ENCODE measurements at regions not wholly inside any gene's neighbourhood (a gene's known extent, or its start where the extent isn't known, plus 50 kb on each side); places are given as distances from the start of the nearest gene placed in this dataset.

GRCh38 chr2:136534811-136535210 lies 230.5 kb upstream of the THSD7B start:
- H3K9me2 ChIP-seq (ENCODE audit: low read depth, low read length) = no peaks in the 10 kb centered on the region

DNA sequence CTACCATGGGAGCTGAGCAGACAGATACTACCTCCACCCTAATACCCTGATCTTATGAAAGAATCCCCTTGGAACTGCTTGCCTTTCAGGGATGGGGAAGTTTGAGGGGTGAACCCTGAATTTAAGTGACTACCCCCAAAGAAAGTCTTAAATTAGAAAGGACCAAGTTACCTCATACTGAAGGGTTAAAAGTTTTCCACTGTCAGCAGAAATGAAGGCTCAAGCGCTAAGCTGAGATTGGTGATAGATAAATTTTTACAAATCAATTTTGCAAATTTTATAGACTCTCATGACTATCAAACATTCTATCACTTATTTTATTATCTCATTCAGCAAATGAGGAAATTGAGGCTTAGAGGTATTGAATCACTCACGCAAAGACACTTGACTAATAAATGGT lies 233.2 kb upstream of the THSD7B start:
- Histone ChIP-seq H4K20me1 (ENCODE audit: insufficient read depth, low read length) (no peaks in the 10 kb centered on the region), H2AFZ (ENCODE audit: low read length) (no peak overlapping the region), H3K4me3 (ENCODE audit: low read depth, low read length, poor library complexity, severe bottlenecking) (no peak overlapping the region), H3K9me3 (ENCODE audit: low read length) (no peaks in the 10 kb centered on the region), H3K9ac (ENCODE audit: low read length) (no peak overlapping the region), H3K27me3 (ENCODE audit: insufficient read depth, low read length) (no peaks in the 10 kb centered on the region), H3K4me1 (ENCODE audit: insufficient read depth, low read length, severe bottlenecking) (no peaks in the 10 kb centered on the region), H3K27ac (ENCODE audit: low read depth, low read length, poor library complexity, severe bottlenecking) (no peak overlapping the region), H3K36me3 (ENCODE audit: insufficient read depth, low read length) (no peaks in the 10 kb centered on the region), H3K4me2 (ENCODE audit: low read length) (no peak overlapping the region), H3F3A (ENCODE audit: insufficient read depth, low read length) (no peaks in the 10 kb centered on the region), H3K79me2 (ENCODE audit: insufficient read depth, low read length) (no peaks in the 10 kb centered on the region), H3K9me2 (ENCODE audit: low read depth, low read length) (no peaks in the 10 kb centered on the region)
- no peak for TF ChIP-seq EZH2 (IDR thresholded peaks at IDR 0.05; ENCODE audit: borderline replicate concordance, low read length)
- TF ChIP-seq, protein P1, sequence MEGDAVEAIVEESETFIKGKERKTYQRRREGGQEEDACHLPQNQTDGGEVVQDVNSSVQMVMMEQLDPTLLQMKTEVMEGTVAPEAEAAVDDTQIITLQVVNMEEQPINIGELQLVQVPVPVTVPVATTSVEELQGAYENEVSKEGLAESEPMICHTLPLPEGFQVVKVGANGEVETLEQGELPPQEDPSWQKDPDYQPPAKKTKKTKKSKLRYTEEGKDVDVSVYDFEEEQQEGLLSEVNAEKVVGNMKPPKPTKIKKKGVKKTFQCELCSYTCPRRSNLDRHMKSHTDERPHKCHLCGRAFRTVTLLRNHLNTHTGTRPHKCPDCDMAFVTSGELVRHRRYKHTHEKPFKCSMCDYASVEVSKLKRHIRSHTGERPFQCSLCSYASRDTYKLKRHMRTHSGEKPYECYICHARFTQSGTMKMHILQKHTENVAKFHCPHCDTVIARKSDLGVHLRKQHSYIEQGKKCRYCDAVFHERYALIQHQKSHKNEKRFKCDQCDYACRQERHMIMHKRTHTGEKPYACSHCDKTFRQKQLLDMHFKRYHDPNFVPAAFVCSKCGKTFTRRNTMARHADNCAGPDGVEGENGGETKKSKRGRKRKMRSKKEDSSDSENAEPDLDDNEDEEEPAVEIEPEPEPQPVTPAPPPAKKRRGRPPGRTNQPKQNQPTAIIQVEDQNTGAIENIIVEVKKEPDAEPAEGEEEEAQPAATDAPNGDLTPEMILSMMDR (IDR thresholded peaks at IDR 0.05; ENCODE audit: low read length) = no peak

More at GRCh38 chr2:136534811-136535210, 230.5 kb upstream of the THSD7B start:
- no peaks in the 10 kb centered on the region for H3K36me3 ChIP-seq (ENCODE audit: insufficient read depth, low read length)
- H3K79me2 ChIP-seq (ENCODE audit: insufficient read depth, low read length) = no peaks in the 10 kb centered on the region
- H3K27ac ChIP-seq (ENCODE audit: low read depth, low read length, poor library complexity, severe bottlenecking) = no peak overlapping the region
- no peaks in the 10 kb centered on the region for H3F3A ChIP-seq (ENCODE audit: insufficient read depth, low read length)
- H3K9ac ChIP-seq (ENCODE audit: low read length) = no peak overlapping the region
- no peak overlapping the region for H2AFZ ChIP-seq (ENCODE audit: low read length)
- H3K4me2 ChIP-seq (ENCODE audit: low read length) = no peak overlapping the region
- no peaks in the 10 kb centered on the region for H3K9me3 ChIP-seq (ENCODE audit: low read length)
- TF ChIP-seq EZH2 (IDR thresholded peaks at IDR 0.05; ENCODE audit: borderline replicate concordance, low read length) = no peak
- H4K20me1 ChIP-seq (ENCODE audit: insufficient read depth, low read length) = no peaks in the 10 kb centered on the region
- H3K4me1 ChIP-seq (ENCODE audit: insufficient read depth, low read length, severe bottlenecking) = no peaks in the 10 kb centered on the region
- no peaks in the 10 kb centered on the region for H3K27me3 ChIP-seq (ENCODE audit: insufficient read depth, low read length)
- H3K4me3 ChIP-seq (ENCODE audit: low read depth, low read length, poor library complexity, severe bottlenecking) = no peak overlapping the region

DNA sequence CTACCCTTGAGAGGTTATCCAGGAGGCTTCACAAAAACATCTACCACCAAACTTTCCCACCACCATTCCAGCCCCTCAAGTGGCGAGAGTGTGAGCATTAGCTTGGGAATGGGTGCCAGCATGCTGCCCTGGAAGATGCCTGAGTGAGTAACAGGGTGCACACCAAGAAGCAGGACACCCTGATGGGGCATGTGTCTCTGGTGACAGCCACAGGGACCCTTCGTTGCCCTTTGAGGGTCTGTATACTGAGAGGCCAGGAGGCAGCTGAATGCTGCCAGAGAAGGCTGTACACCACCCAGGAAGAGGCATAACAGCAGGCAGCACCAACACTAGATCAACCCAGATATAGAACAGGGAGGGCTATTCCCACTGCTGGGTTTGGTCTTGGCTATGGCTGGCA lies 233.6 kb upstream of the THSD7B start:
- no peaks in the 10 kb centered on the region for H4K20me1 ChIP-seq (ENCODE audit: insufficient read depth, low read length)
- no peak for TF ChIP-seq EZH2 (IDR thresholded peaks at IDR 0.05; ENCODE audit: borderline replicate concordance, low read length)
- TF ChIP-seq, protein P1 (IDR thresholded peaks at IDR 0.05; ENCODE audit: low read length) = no peak
- H3K9me3 ChIP-seq (ENCODE audit: low read length) = no peaks in the 10 kb centered on the region
- H3K9ac ChIP-seq (ENCODE audit: low read length) = no peak overlapping the region
- no peaks in the 10 kb centered on the region for H3K9me2 ChIP-seq (ENCODE audit: low read depth, low read length)
- no peaks in the 10 kb centered on the region for H3K79me2 ChIP-seq (ENCODE audit: insufficient read depth, low read length)
- no peaks in the 10 kb centered on the region for H3K27me3 ChIP-seq (ENCODE audit: insufficient read depth, low read length)
- no peaks in the 10 kb centered on the region for H3F3A ChIP-seq (ENCODE audit: insufficient read depth, low read length)
- no peaks in the 10 kb centered on the region for H3K4me1 ChIP-seq (ENCODE audit: insufficient read depth, low read length, severe bottlenecking)
- no peaks in the 10 kb centered on the region for H3K36me3 ChIP-seq (ENCODE audit: insufficient read depth, low read length)
- no peak overlapping the region for H3K4me2 ChIP-seq (ENCODE audit: low read length)
- no peak overlapping the region for H3K27ac ChIP-seq (ENCODE audit: low read depth, low read length, poor library complexity, severe bottlenecking)
- H3K4me3 ChIP-seq (ENCODE audit: low read depth, low read length, poor library complexity, severe bottlenecking) = no peak overlapping the region
- H2AFZ ChIP-seq (ENCODE audit: low read length) = no peak overlapping the region

GRCh38 chr2:136530146-136530545 lies 235.2 kb upstream of the THSD7B start:
- Histone ChIP-seq H3K27ac (ENCODE audit: low read depth, low read length, poor library complexity, severe bottlenecking) (no peak overlapping the region), H3K27me3 (ENCODE audit: insufficient read depth, low read length) (no peaks in the 10 kb centered on the region)
- TF ChIP-seq EZH2 (IDR thresholded peaks at IDR 0.05; ENCODE audit: borderline replicate concordance, low read length) = no peak
- TF ChIP-seq, protein P1 (IDR thresholded peaks at IDR 0.05; ENCODE audit: low read length) = no peak

More at GRCh38 chr2:136530146-136530545, 235.2 kb upstream of the THSD7B start:
- no peaks in the 10 kb centered on the region for H3K9me3 ChIP-seq (ENCODE audit: low read length)
- H3K4me2 ChIP-seq (ENCODE audit: low read length) = no peak overlapping the region
- no peak overlapping the region for H3K4me3 ChIP-seq (ENCODE audit: low read depth, low read length, poor library complexity, severe bottlenecking)
- H3F3A ChIP-seq (ENCODE audit: insufficient read depth, low read length) = no peaks in the 10 kb centered on the region
- H3K79me2 ChIP-seq (ENCODE audit: insufficient read depth, low read length) = no peaks in the 10 kb centered on the region
- no peaks in the 10 kb centered on the region for H3K4me1 ChIP-seq (ENCODE audit: insufficient read depth, low read length, severe bottlenecking)
- no peak overlapping the region for H3K9ac ChIP-seq (ENCODE audit: low read length)
- H4K20me1 ChIP-seq (ENCODE audit: insufficient read depth, low read length) = no peaks in the 10 kb centered on the region
- H3K36me3 ChIP-seq (ENCODE audit: insufficient read depth, low read length) = no peaks in the 10 kb centered on the region
- no peaks in the 10 kb centered on the region for H3K9me2 ChIP-seq (ENCODE audit: low read depth, low read length)
- H2AFZ ChIP-seq (ENCODE audit: low read length) = no peak overlapping the region
